ENCODE measurements at regions not wholly inside any gene's neighbourhood (a gene's known extent, or its start where the extent isn't known, plus 50 kb on each side); places are given as distances from the start of the nearest gene placed in this dataset.

- no peak for DNase-seq (ENCODE audit: low spot score)
These were observed 158.6 kb upstream of the THUMPD2 start for GRCh38 chr2:39937621-39938020.

GRCh38 chr2:39934851-39935250 lies 155.8 kb upstream of the THUMPD2 start:
- in situ Hi-C loops (cut with MboI; ENCODE audit: low pct_unique_long_range_greater_than_20kb, low sequenced_read_pairs, unreplicated experiment): no loop called here

More at GRCh38 chr2:39937621-39938020, 158.6 kb upstream of the THUMPD2 start:
- TF ChIP-seq CTCF (IDR thresholded peaks at IDR 0.05; ENCODE audit: extremely low read depth, insufficient read depth, missing control alignments): no peak
- in situ Hi-C loops (cut with MboI; ENCODE audit: low pct_unique_long_range_greater_than_20kb, low sequenced_read_pairs, unreplicated experiment): no loop called here

GRCh38 chr2:39933196-39933595 lies 154.1 kb upstream of the THUMPD2 start:
- in situ Hi-C loops (cut with MboI; ENCODE audit: low pct_unique_long_range_greater_than_20kb, low sequenced_read_pairs, unreplicated experiment): no loop called here
- no peak for TF ChIP-seq CTCF (IDR thresholded peaks at IDR 0.05; ENCODE audit: extremely low read depth, insufficient read depth, missing control alignments)
- no peak for DNase-seq (ENCODE audit: low spot score)

More at GRCh38 chr2:39934851-39935250, 155.8 kb upstream of the THUMPD2 start:
- no peak for TF ChIP-seq CTCF (IDR thresholded peaks at IDR 0.05; ENCODE audit: extremely low read depth, insufficient read depth, missing control alignments)
- no peak for DNase-seq (ENCODE audit: low spot score)

GRCh38 chr2:39932198-39932597 lies 153.1 kb upstream of the THUMPD2 start:
- no peak for DNase-seq (ENCODE audit: low spot score)
- in situ Hi-C loops (cut with MboI; ENCODE audit: low pct_unique_long_range_greater_than_20kb, low sequenced_read_pairs, unreplicated experiment): no loop called here
- no peak for TF ChIP-seq CTCF (IDR thresholded peaks at IDR 0.05; ENCODE audit: extremely low read depth, insufficient read depth, missing control alignments)

GRCh38 chr2:39930175-39930917 lies 151.3 kb upstream of the THUMPD2 start:
- in situ Hi-C loops (cut with MboI; ENCODE audit: low pct_unique_long_range_greater_than_20kb, low sequenced_read_pairs, unreplicated experiment): no loop called here
- no peak for DNase-seq (ENCODE audit: low spot score)
- TF ChIP-seq CTCF (IDR thresholded peaks at IDR 0.05; ENCODE audit: extremely low read depth, insufficient read depth, missing control alignments): no peak

GRCh38 chr2:39929531-39929930 lies 150.5 kb upstream of the THUMPD2 start:
- no peak for TF ChIP-seq CTCF (IDR thresholded peaks at IDR 0.05; ENCODE audit: extremely low read depth, insufficient read depth, missing control alignments)
- in situ Hi-C loops (cut with MboI; ENCODE audit: low pct_unique_long_range_greater_than_20kb, low sequenced_read_pairs, unreplicated experiment): no loop called here
- no peak for DNase-seq (ENCODE audit: low spot score)
